ENCODE measurements at regions not wholly inside any gene's neighbourhood (a gene's known extent, or its start where the extent isn't known, plus 50 kb on each side); places are given as distances from the start of the nearest gene placed in this dataset.

DNA sequence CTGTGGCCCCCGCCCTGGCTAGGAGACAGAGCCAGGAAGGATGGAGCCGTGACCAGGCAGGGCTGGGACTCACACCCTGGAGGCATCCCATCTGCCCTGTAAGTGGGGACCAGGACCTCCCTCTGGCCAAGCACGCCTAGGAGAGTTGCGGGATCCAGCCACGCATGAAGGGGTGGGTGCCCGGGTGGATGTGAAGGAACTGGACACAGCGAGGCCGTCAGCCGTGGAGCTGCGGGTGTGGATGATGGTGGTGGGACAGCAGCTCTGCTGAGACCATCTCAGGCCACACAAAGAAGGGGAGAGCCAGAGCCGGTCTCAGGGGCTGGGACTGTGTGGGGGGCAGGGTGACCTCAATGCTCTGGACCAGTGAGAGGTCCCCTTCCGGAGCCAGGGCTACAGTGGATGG, 746.4 kb downstream of the BRD1 start:
- TF ChIP-seq EZH2phosphoT487 (IDR thresholded peaks at IDR 0.05; ENCODE audit: insufficient read depth, low read depth) = no peak
- no peak for TF ChIP-seq EZH2 (IDR thresholded peaks at IDR 0.05; ENCODE audit: insufficient read depth, poor library complexity, severe bottlenecking)
